Stomach (tissue), 8 donors: ENCODE measurements at regions not wholly inside any gene's neighbourhood (a gene's known extent, or its start where the extent isn't known, plus 50 kb on each side); places are given as distances from the start of the nearest gene placed in this dataset.

Experiments used
- DNase-seq, 2 donors: peaks; one replicate each; pipeline versions ENCODE4 v3.0.0 to v3.0.0-alpha.2; 2013 to 2019
- H3K27ac ChIP-seq, 5 donors: fragments of 200-600 bp in 4 of 5; sonication (generic) in 4 of 5; one replicate each; pipeline ENCODE4 v1.5.1; 2013 to 2019; ENCODE audit warnings: mild to moderate bottlenecking in 1 of 5, moderate library complexity in 1 of 5
- H3K27me3 ChIP-seq, 3 donors: fragments of 200-600 bp; sonication (generic); one replicate each; pipeline ENCODE4 v1.5.1; 2017 to 2019; ENCODE audit warnings: mixed run types in 1 of 3
- H3K36me3 ChIP-seq, 4 donors: fragments of 200-600 bp; sonication (generic); 1 replicate in 3 of 4; 2 replicates in 1 of 4; pipeline ENCODE4 v1.5.1; 2016 to 2019
- H3K4me1 ChIP-seq, 4 donors: fragments of 200-600 bp; sonication (generic); one replicate each; pipeline ENCODE4 v1.5.1; 2016 to 2019
- H3K4me3 ChIP-seq, 4 donors: fragments of 200-600 bp; sonication (generic) in 3 of 4; one replicate each; pipeline ENCODE4 v1.5.1; 2016 to 2019; ENCODE audit warnings: mild to moderate bottlenecking in 1 of 4
- H3K9me3 ChIP-seq, 4 donors: fragments of 200-600 bp; sonication (generic); one replicate each; pipeline ENCODE4 v1.5.1; 2016 to 2019
- CTCF ChIP-seq, 7 experiments: fragments of 450-650 bp in 4 of 7; fragments of 200-600 bp in 3 of 7; sonication (generic) in 3 of 7; IDR thresholded peaks; one replicate each; pipeline ENCODE4 v1.5.1; 2016 to 2019; ENCODE audit warnings: antibody characterized with exemption in 7 of 7, control low read depth in 2 of 7, mild to moderate bottlenecking in 1 of 7
- EP300 ChIP-seq: sonication (generic); formaldehyde crosslinking; IDR thresholded peaks from one replicate; pipeline ENCODE4 v1.6.1; 2017; ENCODE audit warnings: antibody characterized with exemption
- POLR2A ChIP-seq, 4 donors: fragments of 450-650 bp; IDR thresholded peaks; one replicate each; pipeline ENCODE4 v1.6.1; 2016; ENCODE audit warnings: antibody characterized with exemption in 4 of 4, control low read depth in 2 of 4, mild to moderate bottlenecking in 1 of 4, moderate library complexity in 1 of 4
- POLR2AphosphoS5 ChIP-seq, 3 donors: sonication (generic); formaldehyde crosslinking; IDR thresholded peaks; one replicate each; pipeline ENCODE4 v1.6.1; 2016; ENCODE audit warnings: antibody characterized with exemption in 3 of 3
- WGBS, 5 donors: extraction: QIAGEN DNeasy Blood & Tissue Kit in 3 of 5; methylation state at CpG; one replicate each; pipeline versions ENCODE4 v1.1.5 to v1.1.7; 2013 to 2018; 5-methylcytosine and 5-hydroxymethylcytosine counted together
- intact Hi-C: fragments of 100-400 bp; cut with DNase I; formaldehyde crosslinking; loops from one replicate; pipeline ENCODE4 v1.15.1; 2023; ENCODE audit warnings: low total_unique reads
- donor health status: healthy with polysubstance abuse.
- donor health status: Bipolar disorder and iron deficiency.
- donor health status: healthy.

GRCh38 chr18:7436166-7436565, 130.9 kb upstream of the PTPRM start:
- TF ChIP-seq POLR2AphosphoS5 (IDR thresholded peaks at IDR 0.05) (no peak), POLR2A (IDR thresholded peaks at IDR 0.05) (no peak), CTCF (IDR thresholded peaks at IDR 0.05) (no peak), EP300 (no peak)
- intact Hi-C loops = no loop called here
- H3K9me3 ChIP-seq = no peaks in the 10 kb centered on the region
- WGBS, 5 donors = 61 to 84% (median 80%) methylated on average over 2 of the region's 2 CpGs
- H3K27me3 ChIP-seq = no peaks in the 10 kb centered on the region
- H3K27ac ChIP-seq = no peak overlapping the region
- no peaks in the 10 kb centered on the region for H3K4me1 ChIP-seq
- no peaks in the 10 kb centered on the region for H3K36me3 ChIP-seq
- no peak for DNase-seq
- H3K4me3 ChIP-seq = no peak overlapping the region

- Histone ChIP-seq H3K36me3 (no peaks in the 10 kb centered on the region), H3K9me3 (no peaks in the 10 kb centered on the region), H3K4me1 (no peaks in the 10 kb centered on the region), H3K27ac (no peak overlapping the region), H3K4me3 (no peak overlapping the region), H3K27me3 (no peaks in the 10 kb centered on the region)
- intact Hi-C loops = no loop called here
- WGBS, 5 donors = 73 to 83% (median 75%) methylated on average over 7 of the region's 7 CpGs
- no peak for DNase-seq
- TF ChIP-seq EP300 (no peak), POLR2A (IDR thresholded peaks at IDR 0.05) (no peak), POLR2AphosphoS5 (IDR thresholded peaks at IDR 0.05) (no peak)
Measured at GRCh38 chr18:7437870-7438269, 129.2 kb upstream of the PTPRM start.

- Histone ChIP-seq H3K27ac (no peak overlapping the region), H3K9me3 (no peaks in the 10 kb centered on the region), H3K4me3 (no peak overlapping the region), H3K27me3 (no peaks in the 10 kb centered on the region), H3K36me3 (no peaks in the 10 kb centered on the region), H3K4me1 (no peaks in the 10 kb centered on the region)
- no peak for DNase-seq
- whole genome bisulfite sequencing, 5 donors = 53 to 64% (median 58%) methylated on average over 2 of the region's 2 CpGs
- TF ChIP-seq POLR2A (IDR thresholded peaks at IDR 0.05) = no peak
- TF ChIP-seq POLR2AphosphoS5 (IDR thresholded peaks at IDR 0.05) = no peak
- TF ChIP-seq CTCF (IDR thresholded peaks at IDR 0.05) = no peak
- TF ChIP-seq EP300 = no peak
- intact Hi-C loops = no loop called here
Measured at GRCh38 chr18:7438646-7439045, 128.5 kb upstream of the PTPRM start.

- H3K27me3 ChIP-seq = no peaks in the 10 kb centered on the region
- H3K4me1 ChIP-seq = no peaks in the 10 kb centered on the region
- WGBS, 5 donors = 29 to 76% (median 67%) methylated on average over 2 of the region's 2 CpGs
- intact Hi-C loops = no loop called here
- TF ChIP-seq EP300 (no peak), POLR2AphosphoS5 (IDR thresholded peaks at IDR 0.05) (no peak), POLR2A (IDR thresholded peaks at IDR 0.05) (no peak), CTCF (IDR thresholded peaks at IDR 0.05) (no peak)
- no peaks in the 10 kb centered on the region for H3K36me3 ChIP-seq
- H3K9me3 ChIP-seq = no peaks in the 10 kb centered on the region
- no peak for DNase-seq
- H3K27ac ChIP-seq = no peak overlapping the region
- H3K4me3 ChIP-seq = no peak overlapping the region
Measured at GRCh38 chr18:7447318-7448028, 119.6 kb upstream of the PTPRM start.

- intact Hi-C loops = no loop called here
- WGBS, 5 donors = 31 to 41% (median 38%) methylated on average over 6 of the region's 6 CpGs
- TF ChIP-seq POLR2A (IDR thresholded peaks at IDR 0.05) (no peak), CTCF (IDR thresholded peaks at IDR 0.05) (peak in 4 of 7 experiments; percentile 16 to 59 (median 46)), EP300 (no peak), POLR2AphosphoS5 (IDR thresholded peaks at IDR 0.05) (no peak)
- H3K27me3 ChIP-seq = no peaks in the 10 kb centered on the region
- no peaks in the 10 kb centered on the region for H3K9me3 ChIP-seq
- H3K27ac ChIP-seq = no peak overlapping the region
- H3K4me3 ChIP-seq = no peak overlapping the region
- DNase-seq = peak in 1 of 2 donors; percentile 62
- no peaks in the 10 kb centered on the region for H3K4me1 ChIP-seq
- H3K36me3 ChIP-seq = no peaks in the 10 kb centered on the region
Measured at GRCh38 chr18:7452331-7452730, 114.8 kb upstream of the PTPRM start.
